22Rv1 (cell line): ENCODE measurements at regions not wholly inside any gene's neighbourhood (a gene's known extent, or its start where the extent isn't known, plus 50 kb on each side); places are given as distances from the start of the nearest gene placed in this dataset.

Experiments
- ZFX ChIP-seq: fragments of 450-650 bp; IDR thresholded peaks from 2 replicates; pipeline ENCODE4 v1.6.1; 2017; ENCODE audit warnings: antibody characterized with exemption, borderline replicate concordance
- TF ChIP-seq, protein P1 (sequence below): fragments of 450-650 bp; IDR thresholded peaks from 2 replicates; pipeline ENCODE4 v1.5.1; 2017; ENCODE audit warnings: mild to moderate bottlenecking

DNA sequence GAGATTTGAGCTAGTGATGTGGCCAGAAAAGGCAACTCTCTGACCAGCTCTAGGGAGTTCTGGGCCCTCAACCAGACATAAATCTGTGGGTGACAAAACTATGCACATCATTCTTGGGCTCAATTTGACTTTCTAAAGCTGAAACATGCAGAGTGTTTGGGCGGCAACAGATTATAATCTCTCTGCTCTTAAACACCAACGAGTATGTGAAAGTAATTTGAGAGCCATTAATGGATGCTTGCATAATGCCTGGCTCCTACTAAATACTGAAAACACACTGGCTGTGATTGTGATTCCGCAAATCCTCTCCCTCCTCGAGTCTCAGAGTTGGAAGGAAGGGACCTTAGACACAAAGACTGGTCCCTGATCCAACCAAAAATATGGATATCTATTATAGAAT lies 186.7 kb downstream of the UACA start:
- TF ChIP-seq, protein P1, sequence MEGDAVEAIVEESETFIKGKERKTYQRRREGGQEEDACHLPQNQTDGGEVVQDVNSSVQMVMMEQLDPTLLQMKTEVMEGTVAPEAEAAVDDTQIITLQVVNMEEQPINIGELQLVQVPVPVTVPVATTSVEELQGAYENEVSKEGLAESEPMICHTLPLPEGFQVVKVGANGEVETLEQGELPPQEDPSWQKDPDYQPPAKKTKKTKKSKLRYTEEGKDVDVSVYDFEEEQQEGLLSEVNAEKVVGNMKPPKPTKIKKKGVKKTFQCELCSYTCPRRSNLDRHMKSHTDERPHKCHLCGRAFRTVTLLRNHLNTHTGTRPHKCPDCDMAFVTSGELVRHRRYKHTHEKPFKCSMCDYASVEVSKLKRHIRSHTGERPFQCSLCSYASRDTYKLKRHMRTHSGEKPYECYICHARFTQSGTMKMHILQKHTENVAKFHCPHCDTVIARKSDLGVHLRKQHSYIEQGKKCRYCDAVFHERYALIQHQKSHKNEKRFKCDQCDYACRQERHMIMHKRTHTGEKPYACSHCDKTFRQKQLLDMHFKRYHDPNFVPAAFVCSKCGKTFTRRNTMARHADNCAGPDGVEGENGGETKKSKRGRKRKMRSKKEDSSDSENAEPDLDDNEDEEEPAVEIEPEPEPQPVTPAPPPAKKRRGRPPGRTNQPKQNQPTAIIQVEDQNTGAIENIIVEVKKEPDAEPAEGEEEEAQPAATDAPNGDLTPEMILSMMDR: no peak
- no peak for TF ChIP-seq ZFX
